ENCODE measurements at regions not wholly inside any gene's neighbourhood (a gene's known extent, or its start where the extent isn't known, plus 50 kb on each side); places are given as distances from the start of the nearest gene placed in this dataset.

GRCh38 chr10:107741971-107742370 is 577.5 kb upstream of the SORCS1 start:
- TF ChIP-seq CREB1 (IDR thresholded peaks at IDR 0.05; ENCODE audit: low read depth) (no peak), CEBPB (IDR thresholded peaks at IDR 0.05) (no peak), YY1 (IDR thresholded peaks at IDR 0.05; ENCODE audit: low read depth) (no peak), REST (IDR thresholded peaks at IDR 0.05; ENCODE audit: low read depth) (no peak), RAD21 (IDR thresholded peaks at IDR 0.05; ENCODE audit: low read depth) (no peak), MAX (IDR thresholded peaks at IDR 0.05) (no peak), EP300 (IDR thresholded peaks at IDR 0.05; ENCODE audit: borderline replicate concordance) (no peak), TAF1 (IDR thresholded peaks at IDR 0.05; ENCODE audit: low read depth) (no peak), FOXM1 (IDR thresholded peaks at IDR 0.05; ENCODE audit: borderline replicate concordance, low read depth) (no peak)

Measured in Ishikawa (cell line).